IMR-90 (cell line): ENCODE measurements at regions not wholly inside any gene's neighbourhood (a gene's known extent, or its start where the extent isn't known, plus 50 kb on each side); places are given as distances from the start of the nearest gene placed in this dataset.

ENCODE experiments used
- ATAC-seq: fragments of 200-7000 bp; cut with Tn5 transposase; 2 replicates; pipeline ENCODE4 v1.9.1; 2020; ENCODE audit warnings: low read depth, mild to moderate bottlenecking, moderate library complexity
- BruUV-seq: library from RNA; stranded (reverse); fragments of 400-500 nt; replicated peaks from 2 replicates; lab custom pipeline; 2021; lab: Mats Ljungman, UMichigan
- CTCF ChIA-PET: fragments of 300-600 bp; formaldehyde crosslinking; extraction: SDS; loops from one replicate; lab custom pipeline; 2021; ENCODE audit warnings: antibody characterized with exemption; lab: Yijun Ruan, JAX
- POLR2A ChIA-PET: fragments of 300-600 bp; sonication (Branson Sonifier 250); formaldehyde crosslinking; loops from one replicate; lab custom pipeline; 2022; ENCODE audit warnings: antibody characterized with exemption; ENCODE audit not compliant: unreplicated experiment; lab: Charles Lee
- DNase-seq: peaks from one replicate; pipeline ENCODE4 v3.0.0; 2013
- H2AFZ ChIP-seq: replicated peaks from 2 replicates; pipeline ENCODE3; 2013; ENCODE audit warnings: low read length, mild to moderate bottlenecking; ENCODE audit not compliant: poor library complexity
- H2AK5ac ChIP-seq: 2 replicates; pipeline ENCODE4 v1.6.1; 2013; ENCODE audit warnings: low read depth, low read length, inconsistent platforms
- H2AK9ac ChIP-seq: replicated peaks from 2 replicates; pipeline ENCODE3; 2013; ENCODE audit warnings: mild to moderate bottlenecking, low read depth, low read length, moderate library complexity; ENCODE audit not compliant: poor library complexity
- H2BK120ac ChIP-seq: 2 replicates; pipeline ENCODE4 v1.6.1; 2013; ENCODE audit warnings: low read depth, low read length, inconsistent platforms
- H2BK15ac ChIP-seq: 3 replicates; pipeline ENCODE4 v1.6.1; 2013; ENCODE audit warnings: low read depth, low read length, inconsistent platforms
- H2BK20ac ChIP-seq: 2 replicates; pipeline ENCODE4 v1.6.1; 2013; ENCODE audit warnings: low read depth, mild to moderate bottlenecking, inconsistent platforms, low read length, moderate library complexity
- H2BK5ac ChIP-seq: 2 replicates; pipeline ENCODE4 v1.6.1; 2013; ENCODE audit warnings: mild to moderate bottlenecking, low read depth, low read length, inconsistent platforms; ENCODE audit not compliant: poor library complexity, severe bottlenecking
- H3K14ac ChIP-seq: replicated peaks from 2 replicates; pipeline ENCODE4 v1.6.1; 2013; ENCODE audit warnings: low read depth, low read length, inconsistent platforms
- H3K18ac ChIP-seq: 2 replicates; pipeline ENCODE4 v1.6.1; 2013; ENCODE audit warnings: low read depth, low read length, control low read depth
- H3K23ac ChIP-seq: 2 replicates; pipeline ENCODE4 v1.6.1; 2013; ENCODE audit warnings: low read depth, low read length, inconsistent platforms
- H3K27ac ChIP-seq: 2 replicates; pipeline ENCODE4 v1.5.1; 2013; ENCODE audit warnings: mild to moderate bottlenecking, control low read depth, low read length; ENCODE audit not compliant: insufficient read depth
- H3K27me3 ChIP-seq: 2 replicates; pipeline ENCODE4 v1.6.1; 2013; ENCODE audit warnings: low read length; ENCODE audit not compliant: control insufficient read depth, insufficient read depth
- H3K36me3 ChIP-seq: 2 replicates; pipeline ENCODE4 v1.6.1; 2013; ENCODE audit warnings: low read length, mixed read lengths; ENCODE audit not compliant: control insufficient read depth, insufficient read depth
- H3K4ac ChIP-seq: 2 replicates; pipeline ENCODE4 v1.6.1; 2013; ENCODE audit warnings: low read depth, low read length, inconsistent platforms
- H3K4me1 ChIP-seq: 2 replicates; pipeline ENCODE4 v1.6.1; 2013; ENCODE audit warnings: low read length, mixed read lengths; ENCODE audit not compliant: control insufficient read depth, insufficient read depth
- H3K4me2 ChIP-seq: 2 replicates; pipeline ENCODE4 v1.6.1; 2013; ENCODE audit warnings: low read depth, mild to moderate bottlenecking, control low read depth, low read length, moderate library complexity
- H3K4me3 ChIP-seq: 2 replicates; pipeline ENCODE4 v1.5.1; 2013; ENCODE audit warnings: low read depth, mild to moderate bottlenecking, control low read depth, low read length, moderate library complexity; ENCODE audit not compliant: insufficient read depth
- H3K56ac ChIP-seq: 2 replicates; pipeline ENCODE4 v1.6.1; 2013; ENCODE audit warnings: low read length, inconsistent platforms; ENCODE audit not compliant: insufficient read depth; ENCODE audit errors: extremely low read depth
- H3K79me1 ChIP-seq, 2 experiments: 2 replicates each; pipeline ENCODE4 v1.6.1; 2013; ENCODE audit warnings: low read length in 2 of 2, inconsistent platforms in 1 of 2, low read depth in 1 of 2
- H3K9ac ChIP-seq: 2 replicates; pipeline ENCODE4 v1.6.1; 2013; ENCODE audit warnings: low read depth, low read length, control low read depth
- H3K9me1 ChIP-seq: 2 replicates; pipeline ENCODE4 v1.6.1; 2013; ENCODE audit warnings: low read length, inconsistent platforms; ENCODE audit not compliant: insufficient read depth
- H3K9me3 ChIP-seq: 2 replicates; pipeline ENCODE4 v1.6.1; 2013; ENCODE audit warnings: low read length; ENCODE audit not compliant: control insufficient read depth, insufficient read depth
- H4K20me1 ChIP-seq: 2 replicates; pipeline ENCODE4 v1.6.1; 2013; ENCODE audit warnings: low read length, inconsistent platforms; ENCODE audit not compliant: insufficient read depth
- H4K5ac ChIP-seq: 2 replicates; pipeline ENCODE4 v1.6.1; 2013; ENCODE audit warnings: mild to moderate bottlenecking, low read depth, low read length, control low read depth
- H4K8ac ChIP-seq, 2 experiments: 2 replicates each; pipeline ENCODE4 v1.6.1; 2013; ENCODE audit warnings: low read depth in 2 of 2, low read length in 2 of 2, control low read depth in 1 of 2, inconsistent platforms in 1 of 2
- H4K91ac ChIP-seq: 2 replicates; pipeline ENCODE4 v1.6.1; 2013; ENCODE audit warnings: low read depth, low read length, inconsistent platforms; ENCODE audit not compliant: insufficient read depth
- CHD1 ChIP-seq: IDR thresholded peaks from 2 replicates; pipeline ENCODE4 v1.6.1; 2012; ENCODE audit warnings: low read depth, low read length, improper control_type of control experiment
- FOS ChIP-seq: fragments of 150-350 bp; IDR thresholded peaks from 2 replicates; pipeline ENCODE4 v1.6.1; 2016; ENCODE audit warnings: low read depth, low read length
- MAFK ChIP-seq: IDR thresholded peaks from 2 replicates; pipeline ENCODE4 v1.6.1; 2012; ENCODE audit warnings: low read depth, low read length, improper control_type of control experiment
- MXI1 ChIP-seq: IDR thresholded peaks from 2 replicates; pipeline ENCODE4 v1.6.1; 2012; ENCODE audit warnings: low read depth, mild to moderate bottlenecking, low read length, moderate library complexity, borderline replicate concordance
- RAD21 ChIP-seq: IDR thresholded peaks from 2 replicates; pipeline ENCODE4 v1.6.1; 2012; ENCODE audit warnings: low read length, improper control_type of control experiment
- WGBS, 2 experiments: methylation state at CpG; one replicate each; pipeline versions ENCODE4 v1.1.5 to v1.1.7; 2013; ENCODE audit warnings: missing lambda C conversion rate in 2 of 2; ENCODE audit not compliant: insufficient read length in 1 of 2; ENCODE audit errors: extremely low coverage in 2 of 2; 5-methylcytosine and 5-hydroxymethylcytosine counted together
- dilution Hi-C: fragments of 300-500 bp; cut with HindIII; formaldehyde crosslinking; loops from one replicate; pipeline ENCODE4 v1.14.3; 2018; ENCODE audit warnings: low sequenced_read_pairs; ENCODE audit not compliant: unreplicated experiment
- in situ Hi-C: fragments of 300-500 bp; cut with MboI; formaldehyde crosslinking; loops from 3 replicates; pipeline ENCODE4 v1.14.3; 2019; ENCODE audit warnings: low sequenced_read_pairs, inconsistent platforms, mixed read lengths
- intact Hi-C: fragments of 100-400 bp; cut with micrococcal nuclease; formaldehyde crosslinking; loops from 2 replicates; pipeline ENCODE4 v1.10.0; 2022
- TF ChIP-seq, protein P1 (sequence below): conservative IDR thresholded peaks from 2 replicates; pipeline ENCODE4 v1.5.1; 2012; ENCODE audit warnings: mild to moderate bottlenecking, low read depth, low read length, improper control_type of control experiment
- TF ChIP-seq, protein P2 (sequence below): fragments of 150-350 bp; IDR thresholded peaks from 2 replicates; pipeline ENCODE4 v1.6.1; 2017; ENCODE audit warnings: mild to moderate bottlenecking, antibody characterized with exemption, low read length, low read depth

DNA sequence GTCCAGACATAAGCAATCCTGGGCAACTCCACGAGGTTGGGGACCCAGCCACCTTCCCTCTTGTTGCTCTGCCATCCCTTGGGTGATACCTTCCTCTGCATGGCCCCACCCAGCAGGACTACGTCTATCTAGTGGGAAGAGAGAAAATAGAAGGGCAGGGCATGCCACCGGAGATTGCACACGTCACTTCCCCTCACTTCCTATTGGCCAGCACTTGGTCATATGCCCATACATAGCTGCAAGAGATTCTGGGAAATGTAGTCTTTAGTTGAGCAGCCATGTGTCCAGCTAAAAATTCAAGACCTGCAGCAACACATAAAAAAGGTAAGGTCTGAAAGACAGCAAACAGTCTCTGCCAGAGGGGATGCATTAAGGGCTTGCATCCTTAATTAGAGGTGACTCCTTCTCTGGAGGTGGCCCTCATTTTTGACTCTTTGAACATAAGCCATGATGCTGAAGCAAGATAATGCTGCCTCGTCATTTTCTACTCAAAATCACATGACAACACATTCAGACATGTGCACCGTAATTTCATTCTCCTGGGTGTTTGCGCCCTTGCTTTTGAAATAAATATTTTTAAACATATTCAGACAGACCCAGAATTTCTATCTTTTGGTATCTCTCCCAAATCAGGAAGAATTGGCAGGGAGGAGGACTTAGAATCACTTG, 91.8 kb upstream of the PWP1 start:
- TF ChIP-seq, protein P1, sequence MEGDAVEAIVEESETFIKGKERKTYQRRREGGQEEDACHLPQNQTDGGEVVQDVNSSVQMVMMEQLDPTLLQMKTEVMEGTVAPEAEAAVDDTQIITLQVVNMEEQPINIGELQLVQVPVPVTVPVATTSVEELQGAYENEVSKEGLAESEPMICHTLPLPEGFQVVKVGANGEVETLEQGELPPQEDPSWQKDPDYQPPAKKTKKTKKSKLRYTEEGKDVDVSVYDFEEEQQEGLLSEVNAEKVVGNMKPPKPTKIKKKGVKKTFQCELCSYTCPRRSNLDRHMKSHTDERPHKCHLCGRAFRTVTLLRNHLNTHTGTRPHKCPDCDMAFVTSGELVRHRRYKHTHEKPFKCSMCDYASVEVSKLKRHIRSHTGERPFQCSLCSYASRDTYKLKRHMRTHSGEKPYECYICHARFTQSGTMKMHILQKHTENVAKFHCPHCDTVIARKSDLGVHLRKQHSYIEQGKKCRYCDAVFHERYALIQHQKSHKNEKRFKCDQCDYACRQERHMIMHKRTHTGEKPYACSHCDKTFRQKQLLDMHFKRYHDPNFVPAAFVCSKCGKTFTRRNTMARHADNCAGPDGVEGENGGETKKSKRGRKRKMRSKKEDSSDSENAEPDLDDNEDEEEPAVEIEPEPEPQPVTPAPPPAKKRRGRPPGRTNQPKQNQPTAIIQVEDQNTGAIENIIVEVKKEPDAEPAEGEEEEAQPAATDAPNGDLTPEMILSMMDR = no peak
- TF ChIP-seq RAD21 = no peak
- TF ChIP-seq FOS = no peak
- TF ChIP-seq MXI1 = no peak
- no peak for TF ChIP-seq CHD1
- peak; percentile 74 for TF ChIP-seq MAFK
- TF ChIP-seq, protein P2, sequence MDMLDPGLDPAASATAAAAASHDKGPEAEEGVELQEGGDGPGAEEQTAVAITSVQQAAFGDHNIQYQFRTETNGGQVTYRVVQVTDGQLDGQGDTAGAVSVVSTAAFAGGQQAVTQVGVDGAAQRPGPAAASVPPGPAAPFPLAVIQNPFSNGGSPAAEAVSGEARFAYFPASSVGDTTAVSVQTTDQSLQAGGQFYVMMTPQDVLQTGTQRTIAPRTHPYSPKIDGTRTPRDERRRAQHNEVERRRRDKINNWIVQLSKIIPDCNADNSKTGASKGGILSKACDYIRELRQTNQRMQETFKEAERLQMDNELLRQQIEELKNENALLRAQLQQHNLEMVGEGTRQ = peak; percentile 65
- ATAC-seq = no peak
- H3K36me3 ChIP-seq = no peaks in the 10 kb centered on the region
- no peak overlapping the region for H2BK15ac ChIP-seq
- no TSS peak for BruUV-seq
- no peak overlapping the region for H3K23ac ChIP-seq
- no peak overlapping the region for H2AFZ ChIP-seq
- H3K9me1 ChIP-seq = no peaks in the 10 kb centered on the region
- dilution Hi-C loops = no loop called here
- H3K56ac ChIP-seq = no peak overlapping the region
- in situ Hi-C loops = no loop called here
- no peak overlapping the region for H3K4me3 ChIP-seq
- no peak overlapping the region for H2BK20ac ChIP-seq
- no peak overlapping the region for H2BK5ac ChIP-seq
- H3K27me3 ChIP-seq = no peaks in the 10 kb centered on the region
- H3K4ac ChIP-seq = no peak overlapping the region
- no peak overlapping the region for H3K9ac ChIP-seq
- DNase-seq = no peak
- H2AK5ac ChIP-seq = no peak overlapping the region
- intact Hi-C loops = no loop called here
- no peak overlapping the region for H4K5ac ChIP-seq
- WGBS, 2 experiments = no CpG with 5 or more reads among the region's 7 CpGs
- H4K20me1 ChIP-seq = no peaks in the 10 kb centered on the region
- no peak overlapping the region for H2AK9ac ChIP-seq
- H3K14ac ChIP-seq = no peak overlapping the region
- no peak overlapping the region for H3K27ac ChIP-seq
- H3K18ac ChIP-seq = no peak overlapping the region
- H4K8ac ChIP-seq = no peak overlapping the region
- CTCF ChIA-PET = no interaction called here
- H3K79me1 ChIP-seq = no peaks in the 10 kb centered on the region
- no peak overlapping the region for H2BK120ac ChIP-seq
- H4K91ac ChIP-seq = no peak overlapping the region
- H3K4me2 ChIP-seq = no peak overlapping the region
- H3K9me3 ChIP-seq = no peaks in the 10 kb centered on the region; the same call in 1 of the 2 replicates
- no peaks in the 10 kb centered on the region; the same call in 1 of the 2 replicates for H3K4me1 ChIP-seq
- POLR2A ChIA-PET = no interaction called here
